ENCODE measurements at regions not wholly inside any gene's neighbourhood (a gene's known extent, or its start where the extent isn't known, plus 50 kb on each side); places are given as distances from the start of the nearest gene placed in this dataset.

GRCh38 chr1:66450847-66451246 lies 83.1 kb upstream of the SGIP1 start:
- Histone ChIP-seq H3K27ac (peak overlapping the region; percentile 92), H3K36me3 (no peaks in the 10 kb centered on the region), H3K27me3 (no peaks in the 10 kb centered on the region), H3K4me1 (ENCODE audit: low read depth) (peaks cover 36% of the 10 kb centered on the region), H3K9me3 (ENCODE audit: low read depth) (no peaks in the 10 kb centered on the region), H3K4me3 (no peak overlapping the region)
- no peak for DNase-seq (ENCODE audit: low read depth in 1 of 2, low spot score in 1 of 2)
- TF ChIP-seq CTCF (IDR thresholded peaks at IDR 0.05; ENCODE audit: low read depth, low read length) = no peak

- no peaks in the 10 kb centered on the region for H3K9me3 ChIP-seq (ENCODE audit: low read depth)
- TF ChIP-seq CTCF (IDR thresholded peaks at IDR 0.05; ENCODE audit: low read depth, low read length) = peak; percentile 18
- no peak for DNase-seq (ENCODE audit: low read depth in 1 of 2, low spot score in 1 of 2)
- H3K36me3 ChIP-seq = no peaks in the 10 kb centered on the region
- no peaks in the 10 kb centered on the region for H3K27me3 ChIP-seq
- H3K4me1 ChIP-seq (ENCODE audit: low read depth) = peaks cover 30% of the 10 kb centered on the region
- no peak overlapping the region for H3K27ac ChIP-seq
- no peak overlapping the region for H3K4me3 ChIP-seq
Measured at GRCh38 chr1:66452162-66452561, 81.8 kb upstream of the SGIP1 start.

- Histone ChIP-seq H3K4me1 (ENCODE audit: low read depth) (peaks cover 30% of the 10 kb centered on the region), H3K9me3 (ENCODE audit: low read depth) (no peaks in the 10 kb centered on the region), H3K36me3 (no peaks in the 10 kb centered on the region), H3K4me3 (no peak overlapping the region), H3K27me3 (no peaks in the 10 kb centered on the region), H3K27ac (no peak overlapping the region)
- TF ChIP-seq CTCF (IDR thresholded peaks at IDR 0.05; ENCODE audit: low read depth, low read length) = no peak
- DNase-seq (ENCODE audit: low read depth in 1 of 2, low spot score in 1 of 2) = no peak
Measured at GRCh38 chr1:66452982-66453381, 81.0 kb upstream of the SGIP1 start.

GRCh38 chr1:66455446-66455845 lies 78.5 kb upstream of the SGIP1 start:
- TF ChIP-seq CTCF (IDR thresholded peaks at IDR 0.05; ENCODE audit: low read depth, low read length) = no peak
- Histone ChIP-seq H3K4me3 (no peak overlapping the region), H3K27me3 (no peaks in the 10 kb centered on the region), H3K36me3 (no peaks in the 10 kb centered on the region), H3K27ac (no peak overlapping the region), H3K4me1 (ENCODE audit: low read depth) (peaks cover 13% of the 10 kb centered on the region), H3K9me3 (ENCODE audit: low read depth) (no peaks in the 10 kb centered on the region)
- DNase-seq (ENCODE audit: low read depth in 1 of 2, low spot score in 1 of 2) = no peak

GRCh38 chr1:66460776-66461175 lies 73.2 kb upstream of the SGIP1 start:
- H3K36me3 ChIP-seq = no peaks in the 10 kb centered on the region
- H3K27ac ChIP-seq = no peak overlapping the region
- no peak for TF ChIP-seq CTCF (IDR thresholded peaks at IDR 0.05; ENCODE audit: low read depth, low read length)
- no peaks in the 10 kb centered on the region for H3K9me3 ChIP-seq (ENCODE audit: low read depth)
- no peak for DNase-seq (ENCODE audit: low read depth in 1 of 2, low spot score in 1 of 2)
- no peaks in the 10 kb centered on the region for H3K4me1 ChIP-seq (ENCODE audit: low read depth)
- H3K4me3 ChIP-seq = no peak overlapping the region
- H3K27me3 ChIP-seq = no peaks in the 10 kb centered on the region

- DNase-seq (ENCODE audit: low read depth in 1 of 2, low spot score in 1 of 2) = no peak
- Histone ChIP-seq H3K36me3 (no peaks in the 10 kb centered on the region), H3K27me3 (no peaks in the 10 kb centered on the region), H3K4me3 (no peak overlapping the region), H3K27ac (no peak overlapping the region), H3K9me3 (ENCODE audit: low read depth) (no peaks in the 10 kb centered on the region), H3K4me1 (ENCODE audit: low read depth) (no peaks in the 10 kb centered on the region)
- no peak for TF ChIP-seq CTCF (IDR thresholded peaks at IDR 0.05; ENCODE audit: low read depth, low read length)
Measured at GRCh38 chr1:66462313-66462712, 71.6 kb upstream of the SGIP1 start.

All from cardiac muscle cell (in vitro differentiated cells and primary cell).